ENCODE measurements at regions not wholly inside any gene's neighbourhood (a gene's known extent, or its start where the extent isn't known, plus 50 kb on each side); places are given as distances from the start of the nearest gene placed in this dataset.

DNA sequence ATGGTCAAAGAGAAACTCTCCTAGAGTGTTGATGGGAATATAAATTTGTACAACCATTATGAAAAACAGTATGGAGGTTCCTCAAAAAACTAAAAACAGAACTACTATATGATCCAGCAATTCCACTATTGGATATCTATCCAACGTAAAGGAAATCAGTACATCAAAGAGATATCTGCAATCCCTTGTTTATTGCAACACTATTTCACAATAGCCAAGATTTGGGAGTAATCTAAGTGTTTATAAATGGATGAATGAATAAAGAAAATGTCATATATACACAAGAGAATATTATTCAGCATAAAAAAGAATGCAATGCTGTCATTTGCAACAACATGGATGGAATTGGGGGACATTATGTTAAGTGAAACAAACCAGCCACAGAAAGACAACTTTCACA is 1118.1 kb upstream of the PRKX start:
- DNase-seq, result no peak

DNA sequence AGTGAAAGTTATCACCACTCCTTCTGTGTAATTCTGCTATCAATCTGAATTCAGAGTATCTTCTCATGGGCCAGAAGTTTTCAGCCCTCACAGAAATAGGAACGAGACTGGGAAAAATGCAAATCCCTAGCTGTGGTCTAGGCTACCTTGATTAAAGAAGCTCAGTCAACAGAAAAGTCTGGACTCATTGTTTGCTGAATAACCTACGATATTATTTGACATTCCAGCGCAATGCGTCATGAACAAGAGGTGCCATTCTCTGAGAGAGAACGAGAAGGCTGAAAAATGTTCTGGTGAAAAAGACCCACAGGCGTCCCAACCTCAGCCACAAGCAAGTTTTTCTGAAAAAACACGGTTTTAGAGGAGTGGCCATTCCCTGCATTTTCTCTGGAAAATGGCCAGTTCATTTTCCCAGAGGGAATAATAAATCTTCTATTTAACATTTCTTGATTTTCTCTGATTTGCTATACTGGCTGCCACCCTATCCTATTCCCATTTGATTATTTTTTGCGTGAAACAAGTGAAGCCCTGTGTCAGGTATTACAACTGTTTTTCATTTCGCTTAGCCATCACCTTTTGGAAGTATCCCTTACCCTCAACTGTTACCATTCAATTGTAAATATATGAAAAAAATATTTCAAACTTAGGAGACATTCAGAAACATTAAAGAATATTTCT is 1117.6 kb upstream of the PRKX start:
- no peak for DNase-seq

GRCh38 chrX:4825550-4825949 is 1112.1 kb upstream of the PRKX start:
- no peak for DNase-seq

DNA sequence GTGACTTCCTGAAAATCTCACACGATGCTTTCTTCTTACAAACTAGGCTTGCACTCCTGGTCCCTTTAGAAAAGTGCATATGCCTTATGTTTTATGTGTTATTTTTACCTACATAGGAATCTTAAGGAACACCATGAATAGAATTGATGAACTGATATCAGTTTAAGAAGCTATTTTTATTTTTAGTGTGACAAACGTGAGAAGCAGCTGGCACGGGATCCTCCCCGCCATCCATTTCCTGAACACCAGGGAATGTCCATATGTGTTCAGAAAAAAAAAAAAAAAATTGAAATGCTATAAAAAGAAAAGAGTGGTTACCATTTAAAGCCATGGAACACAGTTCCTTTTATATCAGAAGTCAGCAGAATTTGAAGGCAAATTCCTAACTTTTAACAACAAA is 1096.1 kb upstream of the PRKX start:
- DNase-seq, result no peak

DNA sequence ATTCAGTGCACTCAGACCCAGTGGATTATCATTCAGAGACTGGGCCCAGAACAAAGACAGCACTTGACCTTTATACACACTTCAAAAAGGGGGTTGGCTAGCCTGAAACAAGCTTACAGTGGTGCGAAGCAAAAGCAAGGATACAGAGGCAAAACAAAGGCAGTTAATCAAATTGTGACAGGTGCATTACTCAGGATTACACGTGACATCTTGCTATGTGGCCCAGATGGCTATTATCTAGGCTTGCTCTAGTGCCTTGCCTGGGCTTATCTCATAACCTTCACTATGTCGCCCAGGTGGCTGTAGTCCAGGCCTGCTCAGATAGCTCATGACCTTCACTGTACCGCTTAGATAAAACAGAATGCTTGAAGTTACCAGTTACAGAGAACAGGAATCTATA is 1092.1 kb upstream of the PRKX start:
- DNase-seq, result no peak

DNA sequence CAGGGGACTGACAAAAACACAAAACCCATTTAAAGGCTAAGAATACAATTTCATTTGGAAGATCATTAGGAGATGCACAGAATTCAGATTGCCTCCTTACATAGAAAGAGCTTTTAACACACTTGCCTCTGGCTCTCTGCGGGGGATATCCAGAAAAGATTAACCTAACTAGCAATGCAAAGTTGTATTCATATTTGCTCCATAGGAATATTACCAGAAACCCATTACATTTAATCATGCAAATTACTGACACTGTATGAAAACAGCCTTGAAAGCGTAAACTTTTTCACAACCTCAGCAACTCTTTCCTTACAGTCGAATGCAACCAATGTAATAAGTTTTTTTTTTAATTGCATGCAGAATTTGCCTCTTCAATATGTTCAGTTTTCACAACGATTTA is 1087.3 kb upstream of the PRKX start:
- no peak for DNase-seq

- no peak for DNase-seq
Measured at GRCh38 chrX:4787971-4788370, 1074.5 kb upstream of the PRKX start.

DNA sequence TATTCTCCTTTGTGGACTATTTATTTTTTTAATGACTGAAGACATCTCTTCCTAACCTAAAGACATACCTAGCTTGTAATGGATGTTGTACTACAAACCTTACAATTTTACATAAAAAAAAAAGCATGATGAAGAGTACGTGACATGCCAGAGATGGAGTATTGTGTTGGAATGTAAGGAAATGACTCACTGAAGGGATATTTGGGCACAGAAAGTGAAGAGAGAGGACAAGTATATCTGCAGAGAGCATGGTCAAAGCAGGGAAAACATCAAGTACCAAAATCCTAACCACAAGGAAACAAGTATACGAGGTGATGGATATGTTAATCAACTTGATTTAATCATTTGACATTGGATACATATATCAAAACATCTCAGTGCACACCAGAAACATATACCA is 1051.4 kb upstream of the PRKX start:
- DNase-seq, result no peak

DNA sequence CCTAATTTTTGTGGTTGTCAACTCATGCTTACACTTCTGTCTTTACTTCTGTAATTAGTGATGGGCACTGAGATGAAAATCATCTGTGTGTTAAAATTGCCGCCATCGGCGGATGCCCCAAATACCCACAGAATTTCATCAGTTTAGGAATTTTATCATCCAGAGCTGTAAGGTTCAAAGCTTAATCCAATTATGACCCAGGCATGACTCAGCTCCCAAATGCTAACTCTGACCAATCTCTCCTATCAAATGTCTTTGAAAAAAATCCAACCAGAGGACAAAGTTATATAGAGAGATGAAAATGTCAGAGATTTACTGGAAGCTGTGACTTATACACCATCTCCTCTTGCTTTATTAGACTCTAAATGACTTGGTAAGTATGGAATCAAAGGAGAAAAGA is 1048.7 kb upstream of the PRKX start:
- no peak for DNase-seq

DNA sequence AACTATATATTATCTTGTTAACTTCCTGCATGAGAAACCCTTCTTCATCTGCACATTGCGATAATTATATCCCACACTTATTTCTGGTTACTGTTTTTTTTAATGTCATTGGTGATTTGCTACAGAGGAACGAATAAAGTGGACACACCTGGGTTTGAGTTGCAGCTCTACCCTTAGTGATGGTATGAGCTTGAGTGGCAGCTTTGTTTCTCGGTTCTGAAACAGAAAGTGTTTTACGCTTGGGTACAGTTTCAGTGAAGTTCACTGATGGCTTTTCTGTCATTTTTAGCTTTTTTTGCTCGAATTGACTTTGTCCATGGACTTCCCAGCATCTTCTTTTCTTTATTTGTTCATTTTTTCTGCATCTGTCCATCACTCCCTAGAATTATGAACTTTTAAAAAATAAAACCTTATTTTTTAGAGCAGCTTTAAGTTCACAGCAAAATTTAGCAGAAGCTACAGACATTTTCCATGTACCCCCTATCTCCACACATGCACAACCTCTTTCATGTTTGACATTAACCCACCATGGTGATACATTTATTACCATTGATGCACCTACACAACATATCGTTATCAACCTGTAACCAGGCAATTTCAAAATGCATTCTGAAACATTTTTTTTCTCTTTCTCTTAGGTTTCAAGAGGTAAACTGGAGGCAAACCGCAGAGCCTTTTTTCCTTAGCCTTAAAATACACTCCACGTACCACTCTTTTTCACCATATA is 1041.6 kb upstream of the PRKX start:
- DNase-seq, result no peak

GRCh38 chrX:4741024-4741423 is 1027.6 kb upstream of the PRKX start:
- no peak for DNase-seq

DNA sequence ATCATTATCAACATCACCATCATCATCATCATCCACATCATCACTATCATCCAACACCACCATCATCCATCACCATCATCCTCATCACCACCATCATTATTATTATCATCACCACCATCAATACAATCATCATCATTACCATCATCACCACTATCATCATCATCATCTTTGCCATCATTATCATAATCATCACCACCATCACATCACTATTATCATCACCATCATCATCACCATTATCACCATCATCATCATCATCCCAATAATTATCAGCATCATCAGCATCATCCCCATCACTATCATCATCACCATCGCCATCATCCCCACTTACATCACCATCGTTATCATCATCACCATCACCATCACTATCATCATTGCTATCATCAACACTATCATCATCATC is 1021.9 kb upstream of the PRKX start:
- DNase-seq, result no peak

- no peak for DNase-seq
Measured at GRCh38 chrX:4710618-4711433, 997.4 kb upstream of the PRKX start.

DNA sequence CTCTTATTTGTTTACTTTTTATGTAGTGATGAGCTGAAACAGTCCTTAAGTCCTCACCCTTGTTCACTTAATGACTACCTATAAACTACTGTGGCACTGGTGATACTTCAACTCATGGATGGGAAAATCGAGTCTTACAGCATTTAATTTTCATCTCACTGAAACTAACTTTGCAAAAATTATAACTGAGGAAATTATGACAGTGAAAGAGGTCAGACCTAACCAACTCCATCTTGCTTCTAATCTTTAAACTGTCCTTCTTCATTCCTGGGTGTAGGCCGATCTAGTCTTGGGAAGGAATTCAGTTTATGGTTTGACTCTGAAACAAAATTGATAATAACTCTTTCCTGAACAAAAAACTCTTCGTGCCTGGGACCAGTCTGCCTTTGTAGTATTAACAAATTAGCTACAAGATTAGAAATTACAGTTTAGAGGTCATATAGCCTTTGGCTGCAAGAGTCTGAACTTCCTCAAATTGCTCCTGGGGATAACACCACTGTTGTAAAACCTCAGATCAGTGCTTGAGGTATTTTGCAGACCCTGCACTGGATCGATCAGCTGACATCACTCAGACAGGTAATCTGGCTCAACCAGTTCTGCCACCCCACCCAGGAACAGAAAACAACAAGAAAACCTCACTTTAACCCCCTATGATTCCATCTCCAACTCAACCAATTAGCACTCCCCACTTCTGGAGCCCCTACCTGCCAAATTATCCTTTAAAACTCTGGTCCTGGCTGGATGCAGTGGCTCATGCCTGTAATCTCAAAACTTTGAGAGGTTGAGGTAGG is 995.7 kb upstream of the PRKX start:
- no peak for DNase-seq

DNA sequence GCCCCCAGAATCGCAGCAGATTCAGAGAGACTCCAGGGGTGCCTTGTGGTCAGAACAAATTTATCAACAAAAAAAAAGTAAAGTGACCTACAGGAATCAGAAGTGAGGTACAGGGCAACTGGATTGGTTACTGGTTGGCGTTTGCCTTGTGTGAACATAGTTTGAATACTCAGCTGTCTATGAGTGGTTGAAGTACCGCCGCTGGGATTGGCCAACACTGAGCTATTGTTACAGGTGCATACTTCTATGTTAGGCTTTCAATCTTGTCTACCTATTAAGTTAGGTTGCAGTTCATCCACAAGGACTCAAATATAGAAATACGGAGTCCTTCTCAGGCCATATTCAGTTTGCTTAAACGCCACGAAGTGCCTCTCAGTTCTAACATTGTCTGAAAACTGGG is 993.5 kb upstream of the PRKX start:
- no peak for DNase-seq

- DNase-seq, result no peak
Measured at GRCh38 chrX:4690521-4690920, 977.1 kb upstream of the PRKX start.

GRCh38 chrX:4682636-4683035 is 969.2 kb upstream of the PRKX start:
- DNase-seq, result no peak

DNA sequence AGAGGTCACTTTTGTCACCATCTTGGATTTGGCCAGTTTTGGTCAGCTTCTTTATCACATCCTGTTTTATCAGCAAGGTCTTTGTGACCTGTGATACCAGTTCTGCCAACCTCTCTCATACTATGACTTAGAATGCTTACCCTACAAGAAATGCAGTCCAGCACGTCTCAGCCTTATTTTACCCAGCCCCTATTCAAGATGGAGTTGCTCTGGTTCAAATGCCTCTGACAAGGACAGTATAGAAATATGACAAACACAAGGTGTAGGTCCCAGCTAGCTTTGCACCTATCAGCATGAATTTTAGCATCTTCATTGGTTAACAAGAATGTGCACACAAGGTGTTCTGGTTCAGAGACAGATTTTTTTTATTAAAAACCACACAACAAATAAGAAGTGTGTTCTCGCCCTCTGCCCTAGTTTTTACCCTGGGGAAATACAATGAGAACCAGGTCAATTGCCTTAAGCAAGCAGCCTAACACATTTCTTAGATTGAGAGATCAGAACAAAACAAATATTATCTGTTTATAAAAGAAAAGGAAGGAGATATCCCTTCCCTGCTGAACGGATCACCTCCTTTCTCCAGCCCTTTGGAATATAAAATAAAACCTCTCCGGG is 962.3 kb upstream of the PRKX start:
- no peak for DNase-seq

DNA sequence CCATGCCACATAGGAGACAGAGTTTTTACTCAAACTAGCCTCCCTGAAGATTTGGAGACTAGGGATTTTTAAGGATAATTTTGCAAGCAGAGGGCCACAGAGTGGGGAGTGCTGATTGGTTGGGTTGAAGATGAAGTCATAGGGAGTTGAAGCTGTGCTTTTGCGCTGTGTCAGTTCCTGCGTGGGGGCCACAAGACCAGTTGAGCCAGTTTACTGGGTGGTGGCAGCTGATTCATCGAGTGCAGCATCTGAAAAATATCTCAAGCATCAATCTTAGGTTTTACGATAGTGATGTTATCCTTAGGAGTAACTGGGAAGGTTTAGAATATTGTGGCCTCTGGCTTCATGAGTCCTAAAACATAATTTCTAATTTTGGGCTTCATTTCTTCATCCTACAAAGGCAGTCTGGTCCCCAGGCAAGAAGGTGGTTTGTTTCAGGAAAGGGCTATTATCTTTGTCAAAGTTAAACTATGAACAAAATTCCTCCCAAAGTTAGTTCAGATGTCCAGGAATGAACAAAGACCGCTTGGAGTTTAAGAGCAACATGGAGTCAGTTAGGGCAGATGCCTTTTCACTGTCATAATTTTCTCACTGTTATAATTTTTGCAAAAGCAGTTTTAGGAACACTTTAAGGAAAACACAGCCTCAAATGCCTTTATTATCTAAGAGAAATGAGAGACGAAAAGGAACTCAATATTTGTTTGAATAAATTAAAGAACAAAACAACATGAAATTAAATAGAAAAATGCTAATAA is 960.8 kb upstream of the PRKX start:
- DNase-seq, result no peak

DNA sequence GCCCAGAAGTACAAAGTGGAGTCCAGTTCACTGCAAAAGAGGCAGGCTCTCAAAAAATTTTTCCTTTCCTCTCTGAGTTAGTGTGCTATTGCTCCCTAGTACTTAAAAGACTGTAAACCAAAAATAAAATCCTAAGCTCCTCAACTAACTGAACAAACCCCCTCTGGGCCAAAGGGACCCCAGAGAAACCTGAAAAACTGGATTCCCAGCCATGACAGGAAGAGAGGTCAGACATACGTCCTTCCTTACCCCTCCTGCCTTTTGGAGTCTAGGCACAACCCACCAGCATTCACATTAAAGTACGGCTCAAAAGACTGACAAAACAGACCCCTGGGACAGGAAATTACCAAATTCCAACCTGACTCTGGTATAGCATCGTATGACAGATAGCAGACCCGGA is 957.9 kb upstream of the PRKX start:
- DNase-seq, result no peak

DNA sequence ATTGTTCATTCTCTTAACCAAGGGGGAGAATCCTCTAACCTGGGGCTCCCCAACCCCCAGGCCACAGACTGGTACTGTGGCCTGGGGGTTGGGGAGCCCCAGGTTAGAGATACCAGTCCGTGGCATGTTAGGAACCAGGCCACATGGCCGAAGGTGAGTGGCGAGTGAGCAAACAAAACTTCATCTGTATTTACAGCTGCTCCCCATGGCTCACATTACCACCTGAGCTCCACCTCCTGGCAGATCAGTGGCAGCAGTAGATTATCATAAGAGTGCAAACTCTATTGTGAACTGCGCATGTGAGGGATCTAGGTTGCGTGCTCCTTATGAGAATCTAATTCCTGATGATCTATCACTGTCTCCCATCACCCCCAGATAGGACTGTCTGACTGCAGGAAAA is 957.2 kb upstream of the PRKX start:
- DNase-seq, result no peak
